H1 (cell line): ENCODE measurements at regions not wholly inside any gene's neighbourhood (a gene's known extent, or its start where the extent isn't known, plus 50 kb on each side); places are given as distances from the start of the nearest gene placed in this dataset.

ENCODE experiments used
- CTCF ChIA-PET: fragments of 300-600 bp; sonication (Branson Sonifier 250); formaldehyde crosslinking; loops from one replicate; lab custom pipeline; 2021; ENCODE audit not compliant: partially characterized antibody; lab: Charles Lee
- POLR2A ChIA-PET: fragments of 300-600 bp; sonication (Branson Sonifier 250); formaldehyde crosslinking; loops from one replicate; lab custom pipeline; 2021; ENCODE audit warnings: inconsistent platforms; ENCODE audit not compliant: partially characterized antibody; lab: Charles Lee
- DNase-seq, 2 experiments: peaks; one replicate each; pipeline versions ENCODE4 v3.0.0 to v3.0.0-alpha.2; 2010 to 2022; ENCODE audit warnings: low spot score in 2 of 2, low read depth in 1 of 2, mixed read lengths in 1 of 2
- FAIRE-seq: peaks from 2 replicates; lab custom pipeline; 2011; peaks lifted over from hg19 to GRCh38; lab: Jason Lieb, UNC
- H2AFZ ChIP-seq: 2 replicates; pipeline ENCODE4 v1.8.1; 2012; ENCODE audit warnings: low read length, inconsistent platforms
- H2AK5ac ChIP-seq: 2 replicates; pipeline ENCODE4 v1.6.1; 2013; ENCODE audit warnings: low read depth, low read length
- H2BK120ac ChIP-seq: replicated peaks from 2 replicates; pipeline ENCODE3; 2013; ENCODE audit warnings: low read depth, low read length, inconsistent platforms
- H2BK12ac ChIP-seq: 2 replicates; pipeline ENCODE4 v1.6.1; 2013; ENCODE audit warnings: low read depth, low read length
- H2BK15ac ChIP-seq: 2 replicates; pipeline ENCODE4 v1.6.1; 2013; ENCODE audit warnings: low read length
- H2BK20ac ChIP-seq: 2 replicates; pipeline ENCODE4 v1.6.1; 2013; ENCODE audit warnings: low read length
- H2BK5ac ChIP-seq: 2 replicates; pipeline ENCODE4 v1.6.1; 2013; ENCODE audit warnings: low read depth, low read length
- H3K14ac ChIP-seq: 2 replicates; pipeline ENCODE4 v1.6.1; 2013; ENCODE audit warnings: inconsistent platforms; ENCODE audit not compliant: insufficient read length
- H3K18ac ChIP-seq: 2 replicates; pipeline ENCODE4 v1.6.1; 2013; ENCODE audit warnings: low read length; ENCODE audit errors: extremely low read depth
- H3K23ac ChIP-seq: 2 replicates; pipeline ENCODE4 v1.6.1; 2013; ENCODE audit warnings: inconsistent platforms; ENCODE audit not compliant: insufficient read length
- H3K23me2 ChIP-seq: 2 replicates; pipeline ENCODE4 v1.6.1; 2013; ENCODE audit warnings: low read depth, low read length
- H3K27ac ChIP-seq: 2 replicates; pipeline ENCODE4 v1.6.1; 2011; ENCODE audit warnings: low read depth, low read length, inconsistent platforms
- H3K27me3 ChIP-seq, 4 experiments: replicated peaks in 1 of 4; 1 replicate in 1 of 4; 2 replicates in 3 of 4; pipeline versions ENCODE4 v1.6.1 to v1.8.1; 2011 to 2013; ENCODE audit warnings: low read length in 3 of 4, mild to moderate bottlenecking in 3 of 4, inconsistent platforms in 2 of 4, mixed read lengths in 2 of 4, moderate library complexity in 1 of 4; ENCODE audit not compliant: control insufficient read depth in 3 of 4, insufficient read depth in 3 of 4; ENCODE audit errors: extremely low read depth in 1 of 4
- H3K36me3 ChIP-seq, 4 experiments: 2 replicates each; pipeline versions ENCODE4 v1.6.1 to v1.8.1; 2011 to 2013; ENCODE audit warnings: mild to moderate bottlenecking in 4 of 4, low read length in 3 of 4, moderate library complexity in 2 of 4, control low read depth in 1 of 4, inconsistent platforms in 1 of 4; ENCODE audit not compliant: insufficient read depth in 4 of 4, control insufficient read depth in 2 of 4
- H3K4ac ChIP-seq: replicated peaks from 2 replicates; pipeline ENCODE3; 2013; ENCODE audit warnings: low read length, low read depth, mixed read lengths, inconsistent platforms; ENCODE audit not compliant: insufficient read length
- H3K4me1 ChIP-seq, 4 experiments: replicated peaks in 1 of 4; 1 replicate in 1 of 4; 2 replicates in 3 of 4; pipeline versions ENCODE4 v1.6.1 to v1.8.1; 2011 to 2013; ENCODE audit warnings: low read length in 3 of 4, inconsistent platforms in 2 of 4, mixed read lengths in 1 of 4; ENCODE audit not compliant: insufficient read depth in 4 of 4, control insufficient read depth in 3 of 4
- H3K4me2 ChIP-seq, 2 experiments: 2 replicates each; pipeline versions ENCODE4 v1.6.1 to v1.8.1; 2011 to 2013; ENCODE audit warnings: low read depth in 2 of 2, low read length in 2 of 2, control low read depth in 1 of 2, inconsistent platforms in 1 of 2, mild to moderate bottlenecking in 1 of 2; ENCODE audit not compliant: insufficient read depth in 1 of 2
- H3K4me3 ChIP-seq, 4 experiments: fragments of 200-600, 300-600 bp in 1 of 4; sonication (generic), shearing (Covaris generic), sonication (Bioruptor Twin) in 1 of 4; 2 replicates each; pipeline versions ENCODE4 v1.5.1 to v1.8.1; 2011 to 2016; ENCODE audit warnings: low read length in 4 of 4, low read depth in 3 of 4, control low read depth in 2 of 4, inconsistent platforms in 2 of 4, mild to moderate bottlenecking in 2 of 4, mixed read lengths in 1 of 4, moderate library complexity in 1 of 4; ENCODE audit not compliant: insufficient read depth in 2 of 4; ENCODE audit errors: extremely low read depth in 1 of 4
- H3K56ac ChIP-seq: replicated peaks from 2 replicates; pipeline ENCODE3; 2013; ENCODE audit warnings: low read depth, mild to moderate bottlenecking, mixed read lengths, low read length, inconsistent platforms; ENCODE audit not compliant: insufficient read length
- H3K79me1 ChIP-seq: 2 replicates; pipeline ENCODE4 v1.6.1; 2013; ENCODE audit warnings: low read depth, low read length, control low read depth
- H3K79me2 ChIP-seq, 2 experiments: 2 replicates each; pipeline versions ENCODE4 v1.6.1 to v1.8.1; 2012 to 2013; ENCODE audit warnings: low read length in 2 of 2, mild to moderate bottlenecking in 2 of 2, inconsistent platforms in 1 of 2; ENCODE audit not compliant: insufficient read depth in 2 of 2, control insufficient read depth in 1 of 2
- H3K9ac ChIP-seq, 4 experiments: replicated peaks in 1 of 4; 1 replicate in 1 of 4; 2 replicates in 3 of 4; pipeline versions ENCODE4 v1.6.1 to v1.8.1; 2011 to 2013; ENCODE audit warnings: low read depth in 3 of 4, low read length in 3 of 4, control low read depth in 2 of 4, mild to moderate bottlenecking in 2 of 4, moderate library complexity in 2 of 4, inconsistent platforms in 1 of 4; ENCODE audit errors: extremely low read depth in 1 of 4
- H3K9me3 ChIP-seq, 2 experiments: 2 replicates each; pipeline versions ENCODE4 v1.6.1 to v1.8.1; 2012 to 2013; ENCODE audit warnings: mild to moderate bottlenecking in 2 of 2, moderate library complexity in 2 of 2, control low read depth in 1 of 2, inconsistent platforms in 1 of 2, low read depth in 1 of 2, low read length in 1 of 2, mixed read lengths in 1 of 2; ENCODE audit not compliant: insufficient read depth in 2 of 2
- H4K20me1 ChIP-seq, 2 experiments: replicated peaks in 1 of 2; 2 replicates each; pipeline versions ENCODE3 to v1.8.1; 2011 to 2013; ENCODE audit warnings: inconsistent platforms in 2 of 2, low read length in 2 of 2, mild to moderate bottlenecking in 1 of 2; ENCODE audit not compliant: insufficient read depth in 2 of 2, control insufficient read depth in 1 of 2
- H4K5ac ChIP-seq: 2 replicates; pipeline ENCODE4 v1.6.1; 2013; ENCODE audit warnings: low read length, low read depth, mixed read lengths, inconsistent platforms; ENCODE audit not compliant: insufficient read length
- H4K8ac ChIP-seq: 2 replicates; pipeline ENCODE4 v1.8.0; 2013; ENCODE audit warnings: mild to moderate bottlenecking, moderate library complexity, low read length, inconsistent platforms; ENCODE audit not compliant: insufficient read depth; ENCODE audit errors: extremely low read depth
- H4K91ac ChIP-seq: replicated peaks from 2 replicates; pipeline ENCODE3; 2013; ENCODE audit warnings: low read length, mixed read lengths, inconsistent platforms; ENCODE audit not compliant: insufficient read length
- ATF3 ChIP-seq: IDR thresholded peaks from 2 replicates; pipeline ENCODE4 v1.6.1; 2011; ENCODE audit warnings: low read depth, mild to moderate bottlenecking, low read length; ENCODE audit not compliant: insufficient read depth
- HDAC2 ChIP-seq, 2 experiments: fragments of 300-600 bp in 1 of 2; sonication (generic) in 1 of 2; IDR thresholded peaks; 2 replicates each; pipeline ENCODE4 v1.6.1; 2011 to 2012; ENCODE audit warnings: low read depth in 2 of 2, low read length in 2 of 2, mild to moderate bottlenecking in 2 of 2, moderate library complexity in 2 of 2, borderline replicate concordance in 1 of 2, inconsistent platforms in 1 of 2
- WGBS, 2 experiments: shearing (Covaris generic) in 1 of 2; methylation state at CpG; one replicate each; pipeline versions ENCODE4 v1.1.6 to v1.1.7; 2013 to 2015; ENCODE audit warnings: low lambda C conversion rate in 2 of 2, mixed read lengths in 2 of 2, inconsistent platforms in 1 of 2, low coverage in 1 of 2, missing lambda C conversion rate in 1 of 2; ENCODE audit not compliant: insufficient replicate concordance in 2 of 2, insufficient coverage in 1 of 2, insufficient read length in 1 of 2; ENCODE audit errors: extremely low coverage in 1 of 2, missing lambda C conversion rate in 1 of 2; 5-methylcytosine and 5-hydroxymethylcytosine counted together

GRCh38 chr4:165627548-165627947, 245.5 kb upstream of the TLL1 start:
- no peak overlapping the region for H3K9ac ChIP-seq
- H3K4me3 ChIP-seq = no peak overlapping the region
- ChIA-PET POLR2A (no interaction called here), CTCF (interaction anchor here (0.9 kb wide), 1 partner anchor 13 kb away, joined by 3 read pairs; no protein-coding TSS in a partner anchor)
- H2BK120ac ChIP-seq = no peak overlapping the region
- H2BK15ac ChIP-seq = no peak overlapping the region
- H3K27me3 ChIP-seq = no peaks in the 10 kb centered on the region
- H3K14ac ChIP-seq = no peak overlapping the region
- DNase-seq (no peak), FAIRE-seq (no peak)
- no peak for TF ChIP-seq ATF3
- no peak for TF ChIP-seq HDAC2 (IDR thresholded peaks at IDR 0.05; ENCODE audit: borderline replicate concordance in 1 of 2, low read depth in 2 of 2, low read length in 2 of 2)
- H3K4me2 ChIP-seq = no peak overlapping the region
- H3K4ac ChIP-seq = no peak overlapping the region
- H3K18ac ChIP-seq = no peak overlapping the region
- no peak overlapping the region for H4K5ac ChIP-seq
- H4K8ac ChIP-seq = no peak overlapping the region
- no peaks in the 10 kb centered on the region for H3K23me2 ChIP-seq
- H2AFZ ChIP-seq = no peak overlapping the region
- no peak overlapping the region for H4K91ac ChIP-seq
- H3K9me3 ChIP-seq = no peaks in the 10 kb centered on the region
- no peak overlapping the region for H2AK5ac ChIP-seq
- no peaks in the 10 kb centered on the region for H3K79me2 ChIP-seq
- H2BK12ac ChIP-seq = no peak overlapping the region
- H3K36me3 ChIP-seq = no peaks in the 10 kb centered on the region
- H4K20me1 ChIP-seq = no peaks in the 10 kb centered on the region
- 96% methylated on average over 5 of the region's 5 CpGs; no CpG with 5 or more reads in 1 of the 2 experiments for WGBS, 2 experiments
- H3K27ac ChIP-seq = no peak overlapping the region
- H2BK5ac ChIP-seq = no peak overlapping the region
- no peak overlapping the region for H3K56ac ChIP-seq
- H3K23ac ChIP-seq = no peak overlapping the region
- no peaks in the 10 kb centered on the region for H3K4me1 ChIP-seq
- no peak overlapping the region for H2BK20ac ChIP-seq
- no peaks in the 10 kb centered on the region for H3K79me1 ChIP-seq
